ENCODE measurements at regions not wholly inside any gene's neighbourhood (a gene's known extent, or its start where the extent isn't known, plus 50 kb on each side); places are given as distances from the start of the nearest gene placed in this dataset.

- no peak overlapping the region for H3K27ac ChIP-seq (ENCODE audit: low read depth in 1 of 2, low read length in 2 of 2)
- H3K4me1 ChIP-seq (ENCODE audit: insufficient read depth, low read length), result no peaks in the 10 kb centered on the region
- Mint-ChIP-seq H3K4me1 (ENCODE audit: low read depth) (no peaks in the 10 kb centered on the region), H3K36me3 (ENCODE audit: low read depth) (no peaks in the 10 kb centered on the region), H3K27ac (no peak overlapping the region), H3K4me3 (no peak overlapping the region), H3K9me3 (peaks cover 4% of the 10 kb centered on the region), H3K27me3 (no peaks in the 10 kb centered on the region)
- POLR2A ChIA-PET, result no interaction called here
- H3K4me3 ChIP-seq (ENCODE audit: low read length), result no peak overlapping the region
- no peaks in the 10 kb centered on the region for H3K27me3 ChIP-seq (ENCODE audit: control insufficient read depth in 1 of 2, insufficient read depth in 2 of 2, low read length in 2 of 2)
- H3K36me3 ChIP-seq (ENCODE audit: insufficient read depth, low read length), result no peaks in the 10 kb centered on the region
- intact Hi-C loops (cut with DNase I, micrococcal nuclease), result no loop called here
- no peak for TF ChIP-seq CTCF (IDR thresholded peaks at IDR 0.05)
- DNase-seq (no peak), ATAC-seq (ENCODE audit: poor library complexity) (no peak)
- no peaks in the 10 kb centered on the region for H3K9me3 ChIP-seq (ENCODE audit: control insufficient read depth in 1 of 2, insufficient read depth in 1 of 2, low read length in 2 of 2)
- CTCF ChIA-PET, result no interaction called here
These were observed 133.9 kb upstream of the SSTR4 start for GRCh38 chr20:22901164-22901563.

- H3K27me3 Mint-ChIP-seq, result no peaks in the 10 kb centered on the region
- intact Hi-C loops (cut with DNase I, micrococcal nuclease), result no loop called here
- ChIA-PET POLR2A (no interaction called here), CTCF (no interaction called here)
- no peak for DNase-seq
- H3K27ac ChIP-seq (ENCODE audit: low read depth in 1 of 2, low read length in 2 of 2), result no peak overlapping the region
- no peaks in the 10 kb centered on the region for H3K27me3 ChIP-seq (ENCODE audit: control insufficient read depth in 1 of 2, insufficient read depth in 2 of 2, low read length in 2 of 2)
- H3K4me1 Mint-ChIP-seq (ENCODE audit: low read depth), result no peaks in the 10 kb centered on the region
- no peak overlapping the region for H3K4me3 Mint-ChIP-seq
- no peak for ATAC-seq (ENCODE audit: poor library complexity)
- H3K9me3 ChIP-seq (ENCODE audit: control insufficient read depth in 1 of 2, insufficient read depth in 1 of 2, low read length in 2 of 2), result no peaks in the 10 kb centered on the region
- no peak overlapping the region for H3K4me3 ChIP-seq (ENCODE audit: low read length)
- no peaks in the 10 kb centered on the region for H3K4me1 ChIP-seq (ENCODE audit: insufficient read depth, low read length)
- no peak overlapping the region for H3K27ac Mint-ChIP-seq
- no peaks in the 10 kb centered on the region for H3K36me3 ChIP-seq (ENCODE audit: insufficient read depth, low read length)
- TF ChIP-seq CTCF (IDR thresholded peaks at IDR 0.05), result no peak
- H3K36me3 Mint-ChIP-seq (ENCODE audit: low read depth), result no peaks in the 10 kb centered on the region
- peaks cover 4% of the 10 kb centered on the region for H3K9me3 Mint-ChIP-seq
These were observed 133.2 kb upstream of the SSTR4 start for GRCh38 chr20:22901921-22902320.

- ChIA-PET CTCF (no interaction called here), POLR2A (interaction anchor here (0.6 kb wide), 1 partner anchor 136 kb away, joined by 5 read pairs; no protein-coding TSS in a partner anchor)
- Mint-ChIP-seq H3K27ac (no peak overlapping the region), H3K27me3 (no peaks in the 10 kb centered on the region), H3K4me1 (ENCODE audit: low read depth) (no peaks in the 10 kb centered on the region), H3K9me3 (peaks cover 4% of the 10 kb centered on the region), H3K4me3 (no peak overlapping the region), H3K36me3 (ENCODE audit: low read depth) (no peaks in the 10 kb centered on the region)
- Histone ChIP-seq H3K36me3 (ENCODE audit: insufficient read depth, low read length) (no peaks in the 10 kb centered on the region), H3K4me1 (ENCODE audit: insufficient read depth, low read length) (no peaks in the 10 kb centered on the region), H3K27ac (ENCODE audit: low read depth in 1 of 2, low read length in 2 of 2) (no peak overlapping the region), H3K4me3 (ENCODE audit: low read length) (no peak overlapping the region), H3K27me3 (ENCODE audit: control insufficient read depth in 1 of 2, insufficient read depth in 2 of 2, low read length in 2 of 2) (no peaks in the 10 kb centered on the region), H3K9me3 (ENCODE audit: control insufficient read depth in 1 of 2, insufficient read depth in 1 of 2, low read length in 2 of 2) (no peaks in the 10 kb centered on the region)
- no peak for DNase-seq
- no peak for ATAC-seq (ENCODE audit: poor library complexity)
- no peak for TF ChIP-seq CTCF (IDR thresholded peaks at IDR 0.05)
- intact Hi-C loops (cut with DNase I, micrococcal nuclease), result no loop called here
These were observed 130.7 kb upstream of the SSTR4 start for GRCh38 chr20:22904386-22904785.

Measured in CD4-positive, alpha-beta T cell (primary cell).